HG03342 (cell line): ENCODE measurements at regions not wholly inside any gene's neighbourhood (a gene's known extent, or its start where the extent isn't known, plus 50 kb on each side); places are given as distances from the start of the nearest gene placed in this dataset.
"Not testable (repeated sequence)": the region's sequence is repeated elsewhere in the genome, so short reads cannot be mapped to it uniquely, and the experiment has no call there.

Experiments used
- ATAC-seq: cut with Tn5 transposase; IDR thresholded peaks from one replicate; pipeline ENCODE4 v1.9.1; 2021; ENCODE audit warnings: mild to moderate bottlenecking, moderate library complexity; ENCODE audit not compliant: unreplicated experiment

GRCh38 chr5:68116408-68116807 lies 99.1 kb upstream of the PIK3R1 start:
- ATAC-seq, result no peak

- ATAC-seq, result no peak
Observed at GRCh38 chr5:68115584-68115983, 100.0 kb upstream of the PIK3R1 start.

- no peak for ATAC-seq
Observed at GRCh38 chr5:68114378-68115040, 101.0 kb upstream of the PIK3R1 start.

GRCh38 chr5:68112658-68113057 lies 102.9 kb upstream of the PIK3R1 start:
- no peak for ATAC-seq

GRCh38 chr5:68110894-68111293 lies 104.7 kb upstream of the PIK3R1 start:
- ATAC-seq, result no peak

- ATAC-seq, result no peak
Observed at GRCh38 chr5:68110264-68110663, 105.3 kb upstream of the PIK3R1 start.

GRCh38 chr5:68104217-68104616 lies 111.3 kb upstream of the PIK3R1 start:
- ATAC-seq, result not testable (repeated sequence)

- ATAC-seq, result not testable (repeated sequence)
Observed at GRCh38 chr5:68103297-68103696, 112.3 kb upstream of the PIK3R1 start.

- no peak for ATAC-seq
Observed at GRCh38 chr5:68099327-68099726, 116.2 kb upstream of the PIK3R1 start.

- ATAC-seq, result no peak
Observed at GRCh38 chr5:68093455-68094159, 121.9 kb upstream of the PIK3R1 start.

- ATAC-seq, result no peak
Observed at GRCh38 chr5:68088302-68088701, 127.3 kb upstream of the PIK3R1 start.

- no peak for ATAC-seq
Observed at GRCh38 chr5:68087866-68088265, 127.7 kb upstream of the PIK3R1 start.

- no peak for ATAC-seq
Observed at GRCh38 chr5:68086857-68087256, 128.7 kb upstream of the PIK3R1 start.

GRCh38 chr5:68086439-68086838 lies 129.1 kb upstream of the PIK3R1 start:
- no peak for ATAC-seq

GRCh38 chr5:68084396-68084795 lies 131.2 kb upstream of the PIK3R1 start:
- ATAC-seq, result no peak

GRCh38 chr5:68080282-68081050 lies 135.1 kb upstream of the PIK3R1 start:
- ATAC-seq, result no peak

- ATAC-seq, result no peak
Observed at GRCh38 chr5:68077349-68077894, 138.1 kb upstream of the PIK3R1 start.

- no peak for ATAC-seq
Observed at GRCh38 chr5:68074633-68075032, 140.9 kb upstream of the PIK3R1 start.

GRCh38 chr5:68074048-68074632 lies 141.4 kb upstream of the PIK3R1 start:
- ATAC-seq, result no peak

- no peak for ATAC-seq
Observed at GRCh38 chr5:68071736-68072135, 143.8 kb upstream of the PIK3R1 start.

GRCh38 chr5:68071282-68071632 lies 144.3 kb upstream of the PIK3R1 start:
- no peak for ATAC-seq
